Adrenal gland (tissue), 5 donors: ENCODE measurements at regions not wholly inside any gene's neighbourhood (a gene's known extent, or its start where the extent isn't known, plus 50 kb on each side); places are given as distances from the start of the nearest gene placed in this dataset.

Source experiments
- CTCF ChIP-seq, 6 experiments: fragments of 450-650 bp in 4 of 6; fragments of 200-600 bp in 2 of 6; sonication (generic) in 1 of 6; IDR thresholded peaks; 1 replicate in 5 of 6; 2 replicates in 1 of 6; pipeline versions ENCODE4 v1.5.1 to v1.8.0; 2016 to 2021; ENCODE audit warnings: antibody characterized with exemption in 6 of 6, mild to moderate bottlenecking in 2 of 6, moderate library complexity in 1 of 6
- POLR2A ChIP-seq, 2 donors: fragments of 450-650 bp; IDR thresholded peaks; one replicate each; pipeline ENCODE4 v1.6.1; 2017; ENCODE audit warnings: antibody characterized with exemption in 2 of 2, mild to moderate bottlenecking in 2 of 2, moderate library complexity in 1 of 2
- donor health status: DM: no; HTN: no; CAD: no.

GRCh38 chr18:39845106-39845505 is 2109.9 kb upstream of the PIK3C3 start:
- no peak for TF ChIP-seq CTCF (IDR thresholded peaks at IDR 0.05)
- no peak for TF ChIP-seq POLR2A (IDR thresholded peaks at IDR 0.05)
